Transverse colon (tissue), 4 donors: ENCODE measurements at regions not wholly inside any gene's neighbourhood (a gene's known extent, or its start where the extent isn't known, plus 50 kb on each side); places are given as distances from the start of the nearest gene placed in this dataset.

Experiments
- DNase-seq: peaks from one replicate; pipeline ENCODE4 v3.0.0-alpha.2; 2019
- H3K27ac ChIP-seq, 4 donors: fragments of 200-600 bp; sonication (generic); 2 replicates each; pipeline ENCODE4 v1.5.1; 2016 to 2018; ENCODE audit warnings: inconsistent platforms in 4 of 4
- H3K27me3 ChIP-seq: fragments of 200-600 bp; sonication (generic); 2 replicates; pipeline ENCODE4 v1.5.1; 2017; ENCODE audit warnings: inconsistent platforms
- H3K36me3 ChIP-seq, 4 donors: fragments of 200-600 bp; sonication (generic); 2 replicates each; pipeline ENCODE4 v1.5.1; 2017 to 2019; ENCODE audit warnings: inconsistent platforms in 4 of 4
- H3K4me1 ChIP-seq, 4 donors: fragments of 200-600 bp; sonication (generic); 2 replicates each; pipeline ENCODE4 v1.5.1; 2017 to 2020; ENCODE audit warnings: inconsistent platforms in 4 of 4
- H3K4me3 ChIP-seq, 4 donors: fragments of 200-600 bp; sonication (generic); 1 replicate in 1 of 4; 2 replicates in 3 of 4; pipeline versions ENCODE4 v1.5.1 to v1.6.1; 2017 to 2019; ENCODE audit warnings: inconsistent platforms in 4 of 4
- H3K9me3 ChIP-seq, 2 donors: fragments of 200-600 bp; sonication (generic); 2 replicates each; pipeline ENCODE4 v1.5.1; 2017 to 2019; ENCODE audit warnings: inconsistent platforms in 2 of 2
- EP300 ChIP-seq: sonication (generic); formaldehyde crosslinking; IDR thresholded peaks from one replicate; pipeline ENCODE4 v1.6.1; 2017; ENCODE audit warnings: antibody characterized with exemption, low read depth
- POLR2A ChIP-seq: fragments of 450-650 bp; IDR thresholded peaks from one replicate; pipeline ENCODE4 v1.6.1; 2016; ENCODE audit warnings: antibody characterized with exemption, mild to moderate bottlenecking, moderate library complexity
- POLR2AphosphoS5 ChIP-seq, 3 donors: sonication (generic); formaldehyde crosslinking; IDR thresholded peaks; one replicate each; pipeline ENCODE4 v1.6.1; 2016; ENCODE audit warnings: antibody characterized with exemption in 3 of 3
- WGBS, 2 donors: methylation state at CpG; one replicate each; pipeline ENCODE4 v1.1.5; 2018; ENCODE audit warnings: low coverage in 1 of 2; 5-methylcytosine and 5-hydroxymethylcytosine counted together
- in situ Hi-C, 4 donors: fragments of 200-750 bp; cut with MboI; loops; one replicate each; pipeline versions ENCODE4 v1.15.0 to v1.15.1; 2017; ENCODE audit warnings: low sequenced_read_pairs in 3 of 4, low pct_ligation_motif_present in 1 of 4, low pct_unique_long_range_greater_than_20kb in 1 of 4
- intact Hi-C: fragments of 100-400 bp; cut with DNase I; formaldehyde crosslinking; loops from one replicate; pipeline ENCODE4 v1.15.1; 2023; ENCODE audit warnings: low total_unique reads
- TF ChIP-seq, protein P1 (sequence below), 5 experiments: fragments of 200-600 bp in 3 of 5; fragments of 450-650 bp in 2 of 5; sonication (generic) in 3 of 5; IDR thresholded peaks; 1 replicate in 2 of 5; 2 replicates in 3 of 5; pipeline ENCODE4 v1.5.1; 2016 to 2017; ENCODE audit warnings: antibody characterized with exemption in 5 of 5, inconsistent platforms in 3 of 5, mild to moderate bottlenecking in 2 of 5, moderate library complexity in 1 of 5

GRCh38 chr3:197447057-197447456, 108.7 kb downstream of the BDH1 start:
- no peaks in the 10 kb centered on the region for H3K36me3 ChIP-seq
- no peaks in the 10 kb centered on the region for H3K9me3 ChIP-seq
- DNase-seq = no peak
- 65 to 73% methylated on average over 6 to 7 of the region's 7 CpGs for WGBS, 2 donors
- H3K4me3 ChIP-seq = no peak overlapping the region
- no peaks in the 10 kb centered on the region for H3K27me3 ChIP-seq
- intact Hi-C loops = no loop called here
- in situ Hi-C loops = no loop called here
- no peak overlapping the region for H3K27ac ChIP-seq
- H3K4me1 ChIP-seq = no peaks in the 10 kb centered on the region
- TF ChIP-seq, protein P1, sequence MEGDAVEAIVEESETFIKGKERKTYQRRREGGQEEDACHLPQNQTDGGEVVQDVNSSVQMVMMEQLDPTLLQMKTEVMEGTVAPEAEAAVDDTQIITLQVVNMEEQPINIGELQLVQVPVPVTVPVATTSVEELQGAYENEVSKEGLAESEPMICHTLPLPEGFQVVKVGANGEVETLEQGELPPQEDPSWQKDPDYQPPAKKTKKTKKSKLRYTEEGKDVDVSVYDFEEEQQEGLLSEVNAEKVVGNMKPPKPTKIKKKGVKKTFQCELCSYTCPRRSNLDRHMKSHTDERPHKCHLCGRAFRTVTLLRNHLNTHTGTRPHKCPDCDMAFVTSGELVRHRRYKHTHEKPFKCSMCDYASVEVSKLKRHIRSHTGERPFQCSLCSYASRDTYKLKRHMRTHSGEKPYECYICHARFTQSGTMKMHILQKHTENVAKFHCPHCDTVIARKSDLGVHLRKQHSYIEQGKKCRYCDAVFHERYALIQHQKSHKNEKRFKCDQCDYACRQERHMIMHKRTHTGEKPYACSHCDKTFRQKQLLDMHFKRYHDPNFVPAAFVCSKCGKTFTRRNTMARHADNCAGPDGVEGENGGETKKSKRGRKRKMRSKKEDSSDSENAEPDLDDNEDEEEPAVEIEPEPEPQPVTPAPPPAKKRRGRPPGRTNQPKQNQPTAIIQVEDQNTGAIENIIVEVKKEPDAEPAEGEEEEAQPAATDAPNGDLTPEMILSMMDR (IDR thresholded peaks at IDR 0.05) = no peak
- TF ChIP-seq POLR2AphosphoS5 (IDR thresholded peaks at IDR 0.05) = no peak
- no peak for TF ChIP-seq EP300
- TF ChIP-seq POLR2A = no peak

GRCh38 chr3:197446700-197447056, 109.1 kb downstream of the BDH1 start:
- Histone ChIP-seq H3K36me3 (no peaks in the 10 kb centered on the region), H3K27me3 (no peaks in the 10 kb centered on the region), H3K9me3 (no peaks in the 10 kb centered on the region), H3K4me1 (no peaks in the 10 kb centered on the region), H3K4me3 (no peak overlapping the region), H3K27ac (no peak overlapping the region)
- no peak for DNase-seq
- 94 to 97% methylated on average over 5 to 9 of the region's 9 CpGs for WGBS, 2 donors
- intact Hi-C loops = no loop called here
- in situ Hi-C loops = no loop called here
- no peak for TF ChIP-seq EP300
- TF ChIP-seq, protein P1 (IDR thresholded peaks at IDR 0.05) = no peak

- Histone ChIP-seq H3K27ac (no peak overlapping the region), H3K4me3 (no peak overlapping the region), H3K27me3 (no peaks in the 10 kb centered on the region), H3K36me3 (no peaks in the 10 kb centered on the region), H3K9me3 (no peaks in the 10 kb centered on the region), H3K4me1 (no peaks in the 10 kb centered on the region)
- DNase-seq = no peak
- 82 to 85% methylated on average over 2 to 12 of the region's 13 CpGs for WGBS, 2 donors
- no peak for TF ChIP-seq EP300
- TF ChIP-seq, protein P1 (IDR thresholded peaks at IDR 0.05) = no peak
- no peak for TF ChIP-seq POLR2A
- no peak for TF ChIP-seq POLR2AphosphoS5 (IDR thresholded peaks at IDR 0.05)
- intact Hi-C loops (no loop called here), in situ Hi-C loops (no loop called here)
Measured at GRCh38 chr3:197445896-197446699, 109.7 kb downstream of the BDH1 start.

- Histone ChIP-seq H3K27ac (no peak overlapping the region), H3K4me1 (no peaks in the 10 kb centered on the region), H3K27me3 (no peaks in the 10 kb centered on the region), H3K36me3 (no peaks in the 10 kb centered on the region), H3K4me3 (no peak overlapping the region), H3K9me3 (no peaks in the 10 kb centered on the region)
- intact Hi-C loops (no loop called here), in situ Hi-C loops (no loop called here)
- TF ChIP-seq POLR2A (no peak), POLR2AphosphoS5 (IDR thresholded peaks at IDR 0.05) (no peak), EP300 (no peak)
- TF ChIP-seq, protein P1 (IDR thresholded peaks at IDR 0.05) = no peak
- no peak for DNase-seq
- 84 to 91% methylated on average over 8 to 14 of the region's 14 CpGs for WGBS, 2 donors
Measured at GRCh38 chr3:197444793-197445379, 110.9 kb downstream of the BDH1 start.
